ENCODE measurements at regions not wholly inside any gene's neighbourhood (a gene's known extent, or its start where the extent isn't known, plus 50 kb on each side); places are given as distances from the start of the nearest gene placed in this dataset.

GRCh38 chr11:56910785-56911184 lies 77.9 kb upstream of the OR5AK2 start:
- TF ChIP-seq SP1 (IDR thresholded peaks at IDR 0.05) (no peak), ZNF384 (IDR thresholded peaks at IDR 0.05) (no peak), BHLHE40 (IDR thresholded peaks at IDR 0.05; ENCODE audit: borderline replicate concordance) (no peak), CTBP1 (IDR thresholded peaks at IDR 0.05; ENCODE audit: borderline replicate concordance) (no peak), SUZ12 (IDR thresholded peaks at IDR 0.05) (no peak), FOXA1 (IDR thresholded peaks at IDR 0.05) (no peak), PKNOX1 (IDR thresholded peaks at IDR 0.05) (no peak), TARDBP (IDR thresholded peaks at IDR 0.05) (no peak), LEF1 (IDR thresholded peaks at IDR 0.05; ENCODE audit: borderline replicate concordance) (no peak), HDGF (IDR thresholded peaks at IDR 0.05; ENCODE audit: borderline replicate concordance) (no peak), FOXK2 (IDR thresholded peaks at IDR 0.05) (no peak), FOXM1 (IDR thresholded peaks at IDR 0.05; ENCODE audit: borderline replicate concordance) (no peak)
